Neural cell (in vitro differentiated cells): ENCODE measurements at regions not wholly inside any gene's neighbourhood (a gene's known extent, or its start where the extent isn't known, plus 50 kb on each side); places are given as distances from the start of the nearest gene placed in this dataset.

ENCODE experiments used
- H2AFZ ChIP-seq: fragments of 200-600, 300-800 bp; sonication (generic), shearing (Covaris generic); 2 replicates; pipeline ENCODE4 v1.6.0; 2014; ENCODE audit warnings: low read depth, mild to moderate bottlenecking, antibody characterized with exemption, low read length, moderate library complexity
- H3F3A ChIP-seq: fragments of 200-600 bp; shearing (Covaris generic); 2 replicates; pipeline ENCODE4 v1.6.1; 2016; ENCODE audit warnings: mild to moderate bottlenecking, moderate library complexity, mixed read lengths, antibody characterized with exemption, low read length; ENCODE audit not compliant: insufficient read depth, poor library complexity, severe bottlenecking
- H3K27ac ChIP-seq: fragments of 200-600, 300-800 bp; sonication (generic), shearing (Covaris generic); 2 replicates; pipeline ENCODE4 v1.5.1; 2014; ENCODE audit warnings: mild to moderate bottlenecking, low read length, moderate library complexity
- H3K27me3 ChIP-seq: fragments of 300-800, 200-600 bp; sonication (generic), shearing (Covaris generic); 2 replicates; pipeline ENCODE4 v1.6.0; 2014; ENCODE audit warnings: mild to moderate bottlenecking, low read depth, low read length, moderate library complexity; ENCODE audit not compliant: insufficient read depth
- H3K36me3 ChIP-seq: fragments of 300-800, 200-600 bp; sonication (generic), shearing (Covaris generic); 2 replicates; pipeline ENCODE4 v1.5.1; 2014; ENCODE audit warnings: mild to moderate bottlenecking, antibody characterized with exemption, low read length, moderate library complexity; ENCODE audit not compliant: insufficient read depth
- H3K4me2 ChIP-seq: fragments of 300-800, 200-600 bp; sonication (generic), shearing (Covaris generic); 2 replicates; pipeline ENCODE4 v1.6.0; 2014; ENCODE audit warnings: mild to moderate bottlenecking, low read length
- H3K4me3 ChIP-seq: fragments of 300-800, 200-600 bp; sonication (generic), shearing (Covaris generic); 2 replicates; pipeline ENCODE4 v1.5.1; 2014; ENCODE audit warnings: mild to moderate bottlenecking, low read length, moderate library complexity
- H3K79me2 ChIP-seq: fragments of 200-600 bp; shearing (Covaris generic); replicated peaks from 2 replicates; pipeline ENCODE4 v1.6.0; 2014; ENCODE audit warnings: mild to moderate bottlenecking, low read length, moderate library complexity; ENCODE audit not compliant: insufficient read depth
- H3K9ac ChIP-seq: fragments of 300-800, 200-600 bp; sonication (generic), shearing (Covaris generic); 2 replicates; pipeline ENCODE4 v1.6.1; 2016; ENCODE audit warnings: mild to moderate bottlenecking, low read length, mixed read lengths
- H3K9me2 ChIP-seq: fragments of 200-600 bp; shearing (Covaris generic); 2 replicates; pipeline ENCODE4 v1.6.1; 2016; ENCODE audit warnings: mild to moderate bottlenecking, low read length, mixed read lengths; ENCODE audit not compliant: insufficient read depth
- H3K9me3 ChIP-seq: fragments of 200-600, 300-800 bp; sonication (generic), shearing (Covaris generic); 2 replicates; pipeline ENCODE4 v1.6.1; 2016; ENCODE audit warnings: mild to moderate bottlenecking, mixed run types, low read length, moderate library complexity, mixed read lengths
- H4K20me1 ChIP-seq: fragments of 200-600 bp; shearing (Covaris generic); 2 replicates; pipeline ENCODE4 v1.6.1; 2016; ENCODE audit warnings: mild to moderate bottlenecking, mixed run types; ENCODE audit not compliant: insufficient read depth
- CTCF ChIP-seq: fragments of 450-650 bp; IDR thresholded peaks from 2 replicates; pipeline ENCODE4 v1.5.1; 2014; ENCODE audit warnings: antibody characterized with exemption, mild to moderate bottlenecking, moderate library complexity; ENCODE audit not compliant: poor library complexity, severe bottlenecking
- EP300 ChIP-seq: fragments of 450-650 bp; conservative IDR thresholded peaks from 2 replicates; pipeline ENCODE4 v1.6.1; 2014; ENCODE audit warnings: antibody characterized with exemption, mild to moderate bottlenecking, moderate library complexity; ENCODE audit not compliant: poor library complexity, severe bottlenecking
- EZH2 ChIP-seq: fragments of 200-600, 300-800 bp; shearing (Covaris generic), sonication (generic); IDR thresholded peaks from 2 replicates; pipeline ENCODE4 v1.6.1; 2014; ENCODE audit warnings: antibody characterized with exemption, low read length, borderline replicate concordance, mild to moderate bottlenecking; ENCODE audit not compliant: insufficient read depth, poor library complexity, severe bottlenecking
- MXI1 ChIP-seq: fragments of 450-650 bp; conservative IDR thresholded peaks from 2 replicates; pipeline ENCODE4 v1.6.1; 2014; ENCODE audit warnings: antibody characterized with exemption, mild to moderate bottlenecking; ENCODE audit not compliant: poor library complexity, severe bottlenecking
- POLR2AphosphoS5 ChIP-seq: IDR thresholded peaks from 2 replicates; pipeline ENCODE4 v1.6.1; 2012
- RAD21 ChIP-seq: fragments of 450-650 bp; conservative IDR thresholded peaks from 2 replicates; pipeline ENCODE4 v1.6.1; 2014; ENCODE audit warnings: antibody characterized with exemption, mild to moderate bottlenecking, moderate library complexity
- REST ChIP-seq: IDR thresholded peaks from 2 replicates; pipeline ENCODE4 v1.6.1; 2012; ENCODE audit warnings: borderline replicate concordance
- SMC3 ChIP-seq: fragments of 450-650 bp; conservative IDR thresholded peaks from 2 replicates; pipeline ENCODE4 v1.6.1; 2014; ENCODE audit warnings: antibody characterized with exemption, mild to moderate bottlenecking, moderate library complexity; ENCODE audit not compliant: poor library complexity
- TAF1 ChIP-seq: IDR thresholded peaks from 2 replicates; pipeline ENCODE4 v1.6.1; 2012; ENCODE audit warnings: low read depth

- Histone ChIP-seq H3K79me2 (no peaks in the 10 kb centered on the region), H3K9ac (no peak overlapping the region), H2AFZ (no peak overlapping the region), H3K9me2 (no peaks in the 10 kb centered on the region), H3F3A (no peaks in the 10 kb centered on the region), H3K9me3 (no peaks in the 10 kb centered on the region), H3K27ac (no peak overlapping the region), H3K36me3 (no peaks in the 10 kb centered on the region), H3K4me2 (no peak overlapping the region), H4K20me1 (no peaks in the 10 kb centered on the region), H3K27me3 (no peaks in the 10 kb centered on the region), H3K4me3 (no peak overlapping the region)
- TF ChIP-seq EP300 = no peak
Measured at GRCh38 chr4:181219783-181220416, 1023.3 kb upstream of the TENM3 start.

- no peaks in the 10 kb centered on the region for H3K27me3 ChIP-seq
- no peaks in the 10 kb centered on the region for H4K20me1 ChIP-seq
- no peak overlapping the region for H3K4me3 ChIP-seq
- no peaks in the 10 kb centered on the region for H3K36me3 ChIP-seq
- H3K9me2 ChIP-seq = no peaks in the 10 kb centered on the region
- H3K79me2 ChIP-seq = no peaks in the 10 kb centered on the region
- H3K9ac ChIP-seq = no peak overlapping the region
- no peaks in the 10 kb centered on the region for H3F3A ChIP-seq
- H3K4me2 ChIP-seq = no peak overlapping the region
- H3K27ac ChIP-seq = no peak overlapping the region
- TF ChIP-seq EP300 (no peak), MXI1 (no peak), TAF1 (no peak), POLR2AphosphoS5 (no peak), EZH2 (no peak), REST (no peak), SMC3 (no peak), CTCF (no peak), RAD21 (no peak)
- H3K9me3 ChIP-seq = no peaks in the 10 kb centered on the region
- H2AFZ ChIP-seq = no peak overlapping the region
Measured at GRCh38 chr4:181224852-181225251, 1018.4 kb upstream of the TENM3 start.
